Inflammatory macrophage (primary cell): ENCODE measurements at regions not wholly inside any gene's neighbourhood (a gene's known extent, or its start where the extent isn't known, plus 50 kb on each side); places are given as distances from the start of the nearest gene placed in this dataset.
"Not testable (repeated sequence)": the region's sequence is repeated elsewhere in the genome, so short reads cannot be mapped to it uniquely, and the experiment has no call there.

Experiments used
- DNase-seq, 2 donors: peaks; one replicate each; pipeline ENCODE4 v3.0.0-alpha.2; 2020 to 2022

DNA sequence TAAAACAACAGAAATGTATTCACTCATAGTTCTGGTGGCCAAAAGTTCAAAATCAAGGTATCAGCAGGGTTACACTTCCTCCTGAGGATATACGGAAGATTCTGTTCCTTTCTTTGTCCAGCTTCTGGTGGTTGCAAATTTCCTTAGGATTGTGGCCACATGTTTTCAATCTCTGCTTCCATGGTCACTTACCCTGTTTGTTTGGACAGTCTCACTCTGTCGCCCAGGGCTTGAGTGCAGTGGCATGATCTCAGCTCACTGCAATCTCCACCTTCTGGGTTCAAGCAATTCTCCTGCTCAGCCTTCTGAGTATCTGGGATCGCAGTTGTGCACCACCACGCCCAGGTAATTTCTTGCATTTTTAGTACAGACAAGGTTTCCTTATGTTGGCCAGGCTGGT lies 534.3 kb downstream of the KCNA4 start:
- DNase-seq, result no peak

GRCh38 chr11:29481738-29482137 lies 535.1 kb downstream of the KCNA4 start:
- no peak for DNase-seq

DNA sequence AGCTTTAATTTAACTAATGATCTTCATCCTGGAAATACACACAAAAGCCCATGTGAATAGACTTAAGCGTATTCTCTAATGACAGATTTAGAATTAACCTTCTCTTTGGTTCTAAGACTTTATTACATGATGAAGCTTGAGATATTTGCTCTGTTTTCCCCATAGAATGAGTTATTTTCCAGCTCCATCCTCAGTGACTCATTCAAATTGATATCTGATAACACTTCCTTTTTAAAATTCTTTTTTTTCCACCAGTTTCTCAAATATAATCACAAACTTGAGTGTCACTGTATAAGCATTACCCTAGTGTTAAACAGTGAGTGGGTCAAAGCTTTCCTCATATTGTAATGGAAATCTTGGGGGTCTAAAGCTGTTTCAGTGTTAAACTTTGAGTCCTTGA lies 535.8 kb downstream of the KCNA4 start:
- DNase-seq, result no peak

GRCh38 chr11:29458252-29458651 lies 558.6 kb downstream of the KCNA4 start:
- no peak for DNase-seq

GRCh38 chr11:29452146-29452545 lies 564.7 kb downstream of the KCNA4 start:
- no peak for DNase-seq

DNA sequence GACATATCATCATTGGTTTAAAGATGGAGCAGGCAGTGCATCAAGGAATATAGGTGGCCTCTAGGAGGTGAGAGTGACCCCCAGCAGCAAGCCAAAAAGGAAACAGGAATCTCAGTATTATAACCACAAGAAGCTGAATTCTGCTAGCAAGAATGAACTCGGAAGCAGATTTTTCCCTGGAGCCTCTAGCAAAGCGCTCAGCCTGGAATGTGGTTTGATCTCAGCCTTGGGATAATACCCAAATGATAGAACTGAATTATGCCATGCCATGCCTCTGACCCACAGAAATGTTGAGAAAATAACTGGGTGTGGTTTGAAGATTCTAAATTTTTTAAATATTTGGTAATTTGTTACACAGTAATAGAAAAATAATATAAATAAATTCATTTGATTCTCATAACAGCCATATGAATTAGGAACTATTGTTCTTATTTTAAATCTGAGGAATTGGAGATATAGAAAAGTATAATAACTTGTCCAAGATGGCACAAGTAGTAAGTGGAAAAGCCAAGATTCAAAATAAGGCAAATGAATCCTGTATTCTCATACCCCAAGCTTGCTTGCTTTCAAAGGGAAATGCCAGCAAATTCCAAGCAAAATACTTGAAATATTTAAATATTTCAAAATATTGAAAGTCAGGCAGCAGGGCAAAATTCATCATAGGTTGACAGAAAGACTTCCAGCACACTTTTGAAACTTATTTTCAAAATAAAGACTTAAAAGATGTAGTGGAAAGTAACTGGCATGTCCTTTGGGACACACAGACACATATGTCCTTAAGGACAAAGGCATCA lies 567.4 kb downstream of the KCNA4 start:
- DNase-seq, result no peak

DNA sequence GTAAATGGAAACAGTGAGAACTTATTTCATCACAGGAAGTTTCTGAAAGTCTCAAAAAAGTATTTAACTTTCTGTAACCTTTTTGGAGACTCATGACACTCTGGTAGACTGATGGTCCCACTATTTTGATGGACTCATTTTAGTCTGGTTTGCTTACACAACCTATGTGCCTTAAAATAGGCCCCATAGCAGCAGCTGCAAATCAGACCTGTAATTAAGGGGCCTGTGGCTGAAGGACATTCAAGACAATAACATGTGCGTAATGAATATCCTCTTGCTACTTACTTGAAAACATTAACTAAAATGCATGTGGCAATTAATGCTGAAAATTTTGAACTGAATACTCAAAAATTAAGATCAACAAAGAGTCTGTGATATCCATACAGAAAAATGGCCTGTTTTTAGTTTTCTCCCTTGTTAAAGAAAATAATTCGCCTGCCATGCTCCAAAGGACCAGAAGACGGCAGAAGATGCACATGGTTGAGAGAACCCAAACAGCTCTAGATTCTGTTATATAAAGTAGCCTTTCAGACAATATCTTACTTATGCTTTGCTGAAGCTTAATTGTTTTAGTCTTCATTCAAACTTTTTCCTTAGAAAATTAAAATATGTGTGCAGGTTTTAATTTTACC lies 568.5 kb downstream of the KCNA4 start:
- DNase-seq, result no peak

DNA sequence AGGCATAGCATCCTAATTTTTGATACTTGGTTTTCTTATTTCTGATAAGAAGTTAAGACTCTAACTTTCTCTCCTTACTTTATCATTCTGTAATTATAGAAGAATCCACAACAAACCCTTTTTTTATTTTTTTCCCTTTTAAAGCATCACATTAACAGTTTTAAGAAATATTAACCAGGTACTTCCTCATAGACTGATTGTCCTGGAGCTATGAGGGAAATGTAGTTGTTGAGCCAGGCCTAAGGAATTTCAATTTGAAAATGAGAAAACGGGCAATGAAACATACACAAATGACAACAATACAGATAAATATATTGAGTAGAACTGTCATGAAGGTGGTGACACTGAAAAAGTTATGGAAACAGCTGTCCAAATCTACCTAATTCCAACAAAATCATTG lies 569.0 kb downstream of the KCNA4 start:
- DNase-seq, result no peak

DNA sequence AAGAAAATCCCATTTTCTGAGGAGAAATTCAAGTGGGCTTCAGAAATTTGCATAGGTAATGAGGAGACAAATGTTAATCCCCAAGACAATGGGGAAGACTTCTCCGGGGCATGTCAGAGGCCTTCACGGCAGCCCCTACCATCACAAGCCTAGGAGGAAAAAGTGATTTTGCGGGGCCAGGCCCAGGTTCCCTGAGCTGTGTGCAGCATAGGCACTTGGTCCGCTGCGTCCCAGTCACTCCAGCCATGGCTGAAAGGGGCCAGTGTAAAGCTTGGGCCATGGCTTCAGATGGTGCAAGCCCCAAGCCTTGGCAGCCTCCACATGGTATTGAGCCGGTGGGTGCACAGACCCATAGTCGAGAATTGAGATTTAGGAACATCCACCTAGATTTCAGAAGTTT lies 570.7 kb downstream of the KCNA4 start:
- DNase-seq, result no peak

DNA sequence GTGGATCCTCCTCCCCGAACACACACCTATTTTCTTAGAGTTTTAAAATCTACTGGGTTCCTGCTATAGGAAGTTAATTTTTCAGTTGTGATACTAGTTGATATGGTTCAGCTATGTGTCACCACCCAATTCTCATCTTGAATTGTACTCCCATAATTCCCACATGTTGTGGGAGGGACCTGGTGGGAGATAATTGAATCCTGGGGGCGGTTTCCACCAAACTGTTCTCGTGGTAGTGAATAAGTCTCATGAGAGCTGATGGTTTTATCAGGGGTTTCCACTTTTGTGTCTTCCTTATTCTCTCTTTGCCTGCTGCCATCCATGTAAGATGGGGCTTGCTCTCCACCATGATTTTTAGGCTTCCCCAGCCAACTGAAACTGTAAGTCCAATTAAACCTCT lies 571.6 kb downstream of the KCNA4 start:
- DNase-seq, result not testable (repeated sequence)

DNA sequence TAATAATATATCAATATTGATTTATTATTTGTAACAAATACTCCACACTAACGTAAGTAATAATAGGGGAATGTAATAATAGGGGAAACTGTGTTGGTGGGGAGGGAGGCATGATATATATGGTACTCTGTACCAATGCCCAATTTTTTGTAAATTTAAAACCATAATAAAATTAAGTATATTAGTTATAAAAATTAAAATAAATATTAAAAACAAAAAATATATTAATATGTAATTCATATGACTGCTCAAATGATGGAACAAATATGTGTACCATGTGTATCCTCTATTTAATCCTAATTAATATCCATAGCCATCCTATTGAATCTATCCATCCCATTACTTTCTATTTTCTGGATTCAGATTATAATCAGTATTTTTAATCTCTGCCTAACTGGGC lies 578.0 kb downstream of the KCNA4 start:
- DNase-seq, result no peak

DNA sequence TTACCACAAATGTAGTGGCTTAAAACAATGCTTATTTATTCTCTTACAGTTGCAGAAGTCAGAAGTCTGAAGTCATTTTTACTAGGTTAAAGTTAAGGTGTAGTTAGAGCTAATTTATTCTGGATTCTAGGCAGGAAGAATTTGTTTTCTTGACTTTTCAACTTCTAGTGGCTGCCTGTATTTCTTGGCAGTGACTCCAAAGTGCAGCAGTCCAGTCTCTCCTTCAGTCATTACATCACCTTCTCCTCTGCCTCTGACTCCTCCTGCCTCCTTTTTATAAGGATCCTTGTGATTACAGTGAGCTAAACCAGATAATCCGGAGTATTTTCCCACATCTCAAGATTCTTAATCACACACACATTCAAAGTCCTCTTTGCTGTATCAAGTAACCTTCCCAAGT lies 581.4 kb downstream of the KCNA4 start:
- no peak for DNase-seq

DNA sequence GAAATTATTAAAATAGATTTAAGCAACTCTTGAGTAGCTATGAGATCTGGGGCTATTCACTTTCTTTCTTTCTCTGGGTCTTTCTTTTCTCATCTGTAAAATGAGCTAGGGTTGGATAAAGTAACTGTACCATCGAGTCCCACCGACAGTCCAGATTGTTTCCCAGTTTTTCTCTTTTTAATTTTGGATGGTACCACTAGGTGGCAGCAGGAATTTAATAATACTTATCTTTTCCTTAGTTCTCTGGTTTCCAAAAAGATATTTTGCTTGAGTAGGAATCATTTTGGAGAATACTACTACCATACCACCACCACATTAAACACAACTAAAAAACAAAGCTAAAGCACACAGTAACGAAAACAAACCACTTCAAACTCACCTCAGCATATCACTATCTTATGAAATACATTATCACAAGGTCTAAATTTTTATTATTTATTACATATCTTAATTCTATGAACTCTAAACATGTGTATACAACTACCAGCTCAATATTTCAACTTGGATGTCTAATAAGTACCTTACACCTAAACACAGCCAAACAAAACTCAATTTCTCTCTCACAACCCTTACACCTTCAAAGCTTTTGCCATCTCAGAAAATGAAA lies 584.0 kb downstream of the KCNA4 start:
- peak; percentile 7 to 31 for DNase-seq

DNA sequence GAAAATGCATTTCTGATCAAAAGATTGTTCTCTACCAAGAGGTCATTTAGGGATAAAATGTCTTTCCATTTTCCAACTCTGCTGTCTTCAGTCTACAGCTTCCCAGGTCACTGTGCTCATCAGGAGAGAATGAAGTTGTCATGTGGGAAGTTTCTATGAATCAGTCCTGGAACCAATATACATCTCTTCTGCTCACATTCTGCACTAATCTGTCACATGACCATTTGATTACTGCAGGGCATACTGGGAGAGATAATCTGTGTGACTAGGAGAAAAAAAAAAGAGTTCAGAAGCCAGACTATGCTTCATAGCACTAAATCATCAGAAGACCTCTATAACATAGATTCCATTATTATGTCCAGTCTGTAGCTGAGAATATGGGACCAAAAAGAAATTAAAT lies 611.5 kb downstream of the KCNA4 start:
- no peak for DNase-seq

GRCh38 chr11:29395555-29396072 lies 621.2 kb downstream of the KCNA4 start:
- DNase-seq, result no peak

- DNase-seq, result no peak
These were observed 627.0 kb downstream of the KCNA4 start for GRCh38 chr11:29389793-29390192.

DNA sequence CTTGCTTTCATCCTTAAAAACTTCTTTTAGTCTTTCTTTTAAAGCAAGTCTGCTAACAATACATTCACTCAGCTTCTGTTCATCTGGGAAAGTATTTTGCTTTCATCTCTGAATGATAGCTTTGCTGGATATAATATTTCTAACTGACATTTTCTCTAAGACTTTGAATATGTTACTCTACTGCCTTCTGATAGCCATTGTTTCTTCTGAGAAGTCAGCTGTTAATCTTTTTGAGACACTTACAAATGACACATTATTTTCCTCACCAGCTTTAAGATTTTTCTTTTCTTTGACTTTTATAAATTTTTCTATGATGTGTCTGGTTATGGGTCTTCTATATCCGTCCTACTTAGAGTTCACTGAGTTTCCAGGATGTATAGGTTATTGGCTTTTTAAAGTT lies 643.1 kb downstream of the KCNA4 start:
- no peak for DNase-seq

DNA sequence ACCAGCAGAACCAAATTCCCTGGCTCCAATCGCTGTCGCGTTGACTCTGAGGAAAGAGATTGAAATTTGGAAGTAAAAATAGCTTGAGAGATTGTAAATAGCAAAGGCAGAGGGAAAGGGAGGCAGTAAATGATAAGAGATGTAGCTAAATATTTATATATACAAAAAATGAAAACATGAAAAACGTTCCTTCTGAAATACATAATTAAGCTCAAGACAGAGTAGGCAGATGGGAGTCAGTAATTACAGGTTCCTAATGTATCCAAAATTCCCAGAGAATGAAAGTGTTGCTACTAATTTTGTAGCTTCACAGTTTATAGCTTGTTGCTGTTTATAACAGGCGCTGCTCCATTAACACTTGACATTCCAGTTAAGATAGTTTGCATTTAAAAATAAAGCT lies 648.7 kb downstream of the KCNA4 start:
- no peak for DNase-seq

GRCh38 chr11:29364006-29364405 lies 652.8 kb downstream of the KCNA4 start:
- no peak for DNase-seq

DNA sequence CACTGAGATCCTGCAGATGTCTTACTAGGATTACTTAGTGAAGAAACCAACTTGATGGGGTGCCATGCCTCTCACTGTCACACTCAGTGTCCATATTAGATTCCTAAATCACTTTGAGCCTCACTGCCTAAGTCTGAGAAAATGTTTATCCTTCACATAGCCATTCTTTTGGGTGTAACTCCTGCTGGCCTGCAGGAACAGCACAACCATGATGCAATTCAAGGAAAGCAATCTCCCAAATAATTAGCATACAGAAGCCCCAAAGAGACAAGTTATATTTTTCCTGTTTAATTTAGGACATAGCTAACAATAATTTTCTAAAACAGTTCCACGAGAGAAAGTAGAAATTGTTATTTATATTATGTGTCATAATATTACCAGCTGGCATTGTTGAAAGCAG lies 655.5 kb downstream of the KCNA4 start:
- no peak for DNase-seq

DNA sequence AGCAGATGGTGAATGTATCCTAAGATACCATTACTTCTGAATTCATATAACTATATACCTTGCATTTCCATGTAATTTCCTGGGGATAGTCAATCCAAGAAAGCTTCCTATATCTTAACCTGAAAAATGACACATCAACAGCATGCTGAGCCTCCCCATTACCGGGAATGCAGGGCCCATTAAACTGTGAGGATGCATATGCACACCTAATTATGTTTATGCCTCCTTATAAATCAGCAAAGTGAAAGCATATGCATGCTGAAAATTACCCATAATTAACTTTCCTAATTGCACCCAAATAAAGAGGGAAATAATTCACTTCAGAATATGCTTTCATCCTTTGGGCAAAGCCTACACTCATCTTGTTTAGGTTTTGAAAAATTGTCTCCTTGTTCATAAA lies 663.0 kb downstream of the KCNA4 start:
- no peak for DNase-seq

GRCh38 chr11:29352273-29352795 lies 664.5 kb downstream of the KCNA4 start:
- DNase-seq, result no peak

GRCh38 chr11:29351301-29351873 lies 665.4 kb downstream of the KCNA4 start:
- DNase-seq, result no peak
